ENCODE measurements at regions not wholly inside any gene's neighbourhood (a gene's known extent, or its start where the extent isn't known, plus 50 kb on each side); places are given as distances from the start of the nearest gene placed in this dataset.

DNA sequence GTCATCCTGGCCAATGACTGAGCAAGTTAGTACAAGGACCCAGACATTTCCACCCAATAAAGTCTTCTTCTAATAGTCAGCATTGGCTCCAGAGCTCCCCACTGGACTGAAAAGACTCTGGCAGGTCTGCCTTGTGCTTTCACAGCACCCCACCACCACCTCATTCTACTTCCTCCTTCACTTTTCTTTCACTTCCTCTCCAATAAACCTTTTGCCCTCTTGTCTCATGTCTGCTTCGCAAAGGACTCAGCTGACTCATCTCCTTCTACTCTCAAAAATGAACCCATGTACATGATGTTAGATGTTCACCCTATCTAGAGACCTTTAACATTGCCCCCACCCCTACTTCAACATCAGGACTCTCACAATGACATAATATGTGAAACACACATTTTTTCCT lies 181.0 kb upstream of the PPP2R3A start:
- no peaks in the 10 kb centered on the region for H4K20me1 ChIP-seq (ENCODE audit: insufficient read depth, low read length)
- ATAC-seq (ENCODE audit: low read depth) (no peak), DNase-seq (no peak)
- no peak overlapping the region for H2BK20ac ChIP-seq (ENCODE audit: low read depth, low read length)
- H4K91ac ChIP-seq (ENCODE audit: insufficient read depth, low read depth, low read length): no peak overlapping the region
- in situ Hi-C loops (cut with MboI; ENCODE audit: low sequenced_read_pairs): no loop called here
- no peak overlapping the region for H2AK9ac ChIP-seq (replicated peaks; ENCODE audit: low read depth, low read length, poor library complexity)
- no peak for TF ChIP-seq POLR2A (IDR thresholded peaks at IDR 0.05; ENCODE audit: low read depth, low read length)
- TF ChIP-seq, protein P1, sequence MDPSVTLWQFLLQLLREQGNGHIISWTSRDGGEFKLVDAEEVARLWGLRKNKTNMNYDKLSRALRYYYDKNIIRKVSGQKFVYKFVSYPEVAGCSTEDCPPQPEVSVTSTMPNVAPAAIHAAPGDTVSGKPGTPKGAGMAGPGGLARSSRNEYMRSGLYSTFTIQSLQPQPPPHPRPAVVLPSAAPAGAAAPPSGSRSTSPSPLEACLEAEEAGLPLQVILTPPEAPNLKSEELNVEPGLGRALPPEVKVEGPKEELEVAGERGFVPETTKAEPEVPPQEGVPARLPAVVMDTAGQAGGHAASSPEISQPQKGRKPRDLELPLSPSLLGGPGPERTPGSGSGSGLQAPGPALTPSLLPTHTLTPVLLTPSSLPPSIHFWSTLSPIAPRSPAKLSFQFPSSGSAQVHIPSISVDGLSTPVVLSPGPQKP (IDR thresholded peaks at IDR 0.05; ENCODE audit: borderline replicate concordance, low read depth, low read length): no peak
- TF ChIP-seq MAZ (IDR thresholded peaks at IDR 0.05; ENCODE audit: borderline replicate concordance, low read depth, low read length): no peak
- no peak for TF ChIP-seq RFX5 (IDR thresholded peaks at IDR 0.05; ENCODE audit: low read depth, low read length)
- no peak for TF ChIP-seq BHLHE40 (IDR thresholded peaks at IDR 0.05; ENCODE audit: low read depth, low read length)
- TF ChIP-seq, protein P2, sequence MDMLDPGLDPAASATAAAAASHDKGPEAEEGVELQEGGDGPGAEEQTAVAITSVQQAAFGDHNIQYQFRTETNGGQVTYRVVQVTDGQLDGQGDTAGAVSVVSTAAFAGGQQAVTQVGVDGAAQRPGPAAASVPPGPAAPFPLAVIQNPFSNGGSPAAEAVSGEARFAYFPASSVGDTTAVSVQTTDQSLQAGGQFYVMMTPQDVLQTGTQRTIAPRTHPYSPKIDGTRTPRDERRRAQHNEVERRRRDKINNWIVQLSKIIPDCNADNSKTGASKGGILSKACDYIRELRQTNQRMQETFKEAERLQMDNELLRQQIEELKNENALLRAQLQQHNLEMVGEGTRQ (IDR thresholded peaks at IDR 0.05; ENCODE audit: low read depth, low read length): no peak
- no peak for TF ChIP-seq CEBPB (IDR thresholded peaks at IDR 0.05; ENCODE audit: low read depth, low read length)
- TF ChIP-seq MXI1 (IDR thresholded peaks at IDR 0.05; ENCODE audit: borderline replicate concordance, low read depth, low read length): no peak
- TF ChIP-seq CHD1 (IDR thresholded peaks at IDR 0.05; ENCODE audit: low read depth, low read length): no peak
- TF ChIP-seq, protein P3, sequence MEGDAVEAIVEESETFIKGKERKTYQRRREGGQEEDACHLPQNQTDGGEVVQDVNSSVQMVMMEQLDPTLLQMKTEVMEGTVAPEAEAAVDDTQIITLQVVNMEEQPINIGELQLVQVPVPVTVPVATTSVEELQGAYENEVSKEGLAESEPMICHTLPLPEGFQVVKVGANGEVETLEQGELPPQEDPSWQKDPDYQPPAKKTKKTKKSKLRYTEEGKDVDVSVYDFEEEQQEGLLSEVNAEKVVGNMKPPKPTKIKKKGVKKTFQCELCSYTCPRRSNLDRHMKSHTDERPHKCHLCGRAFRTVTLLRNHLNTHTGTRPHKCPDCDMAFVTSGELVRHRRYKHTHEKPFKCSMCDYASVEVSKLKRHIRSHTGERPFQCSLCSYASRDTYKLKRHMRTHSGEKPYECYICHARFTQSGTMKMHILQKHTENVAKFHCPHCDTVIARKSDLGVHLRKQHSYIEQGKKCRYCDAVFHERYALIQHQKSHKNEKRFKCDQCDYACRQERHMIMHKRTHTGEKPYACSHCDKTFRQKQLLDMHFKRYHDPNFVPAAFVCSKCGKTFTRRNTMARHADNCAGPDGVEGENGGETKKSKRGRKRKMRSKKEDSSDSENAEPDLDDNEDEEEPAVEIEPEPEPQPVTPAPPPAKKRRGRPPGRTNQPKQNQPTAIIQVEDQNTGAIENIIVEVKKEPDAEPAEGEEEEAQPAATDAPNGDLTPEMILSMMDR (conservative IDR thresholded peaks at IDR 0.05; ENCODE audit: low read depth, low read length): no peak
- no peak for TF ChIP-seq FOS (IDR thresholded peaks at IDR 0.05; ENCODE audit: low read depth, low read length)
- no peak for TF ChIP-seq NFE2L2 (IDR thresholded peaks at IDR 0.05; ENCODE audit: low read depth, low read length)
- no peak for TF ChIP-seq SMC3 (IDR thresholded peaks at IDR 0.05; ENCODE audit: low read depth, low read length)
- no peak overlapping the region for H3K4me3 ChIP-seq (ENCODE audit: insufficient read depth, low read depth, low read length)
- no peak overlapping the region for H2AFZ ChIP-seq (replicated peaks; ENCODE audit: low read length, poor library complexity)
- H3K23ac ChIP-seq (ENCODE audit: low read depth, low read length): no peak overlapping the region
- no peak overlapping the region for H3K56ac ChIP-seq (ENCODE audit: extremely low read depth, insufficient read depth, low read length)
- ChIA-PET POLR2A (ENCODE audit: unreplicated experiment) (no interaction called here), CTCF (no interaction called here)
- H3K27ac ChIP-seq (ENCODE audit: insufficient read depth, low read length): no peak overlapping the region
- no peak overlapping the region for H3K18ac ChIP-seq (ENCODE audit: low read depth, low read length)
- no peak overlapping the region for H3K4ac ChIP-seq (ENCODE audit: low read depth, low read length)
- no peak overlapping the region for H3K4me2 ChIP-seq (ENCODE audit: low read depth, low read length)
- H3K27me3 ChIP-seq (ENCODE audit: control insufficient read depth, insufficient read depth, low read length): no peaks in the 10 kb centered on the region
- no peak overlapping the region for H4K5ac ChIP-seq (ENCODE audit: low read depth, low read length)
- H2AK5ac ChIP-seq (ENCODE audit: low read depth, low read length): no peak overlapping the region
- no peak overlapping the region for H2BK5ac ChIP-seq (ENCODE audit: low read depth, low read length, poor library complexity, severe bottlenecking)
- no peak overlapping the region for H2BK120ac ChIP-seq (ENCODE audit: low read depth, low read length)
- H3K14ac ChIP-seq (replicated peaks; ENCODE audit: low read depth, low read length): no peak overlapping the region
- H4K8ac ChIP-seq (ENCODE audit: low read depth in 2 of 2, low read length in 2 of 2): no peak overlapping the region
- H3K4me1 ChIP-seq (ENCODE audit: control insufficient read depth, insufficient read depth, low read length): no peaks in the 10 kb centered on the region
- no peaks in the 10 kb centered on the region for H3K9me3 ChIP-seq (ENCODE audit: control insufficient read depth, insufficient read depth, low read length)
- BruUV-seq (replicated peaks): no TSS peak
- no peak overlapping the region for H3K9ac ChIP-seq (ENCODE audit: low read depth, low read length)
- H3K9me1 ChIP-seq (ENCODE audit: insufficient read depth, low read length): no peaks in the 10 kb centered on the region
- dilution Hi-C loops (cut with HindIII; ENCODE audit: low sequenced_read_pairs, unreplicated experiment): no loop called here
- no peaks in the 10 kb centered on the region for H3K79me1 ChIP-seq (ENCODE audit: low read depth in 1 of 2, low read length in 2 of 2)
- no peaks in the 10 kb centered on the region for H3K36me3 ChIP-seq (ENCODE audit: control insufficient read depth, insufficient read depth, low read length)
- no peak overlapping the region for H2BK15ac ChIP-seq (ENCODE audit: low read depth, low read length)
- WGBS, 2 experiments (ENCODE audit: extremely low coverage in 2 of 2, insufficient read length in 1 of 2): no CpG with 5 or more reads among the region's 1 CpG
- intact Hi-C loops (cut with micrococcal nuclease): no loop called here
